Tibial artery (tissue), 4 donors: ENCODE measurements at regions not wholly inside any gene's neighbourhood (a gene's known extent, or its start where the extent isn't known, plus 50 kb on each side); places are given as distances from the start of the nearest gene placed in this dataset.
A peak's percentile ranks its signal among the peaks of the same experiment; 100 is the strongest.

Source experiments
- DNase-seq, 2 donors: peaks; one replicate each; pipeline ENCODE4 v3.0.0-alpha.2; 2019
- H3K27ac ChIP-seq, 2 donors: fragments of 200-600 bp; sonication (generic) in 1 of 2; 1 replicate in 1 of 2; 2 replicates in 1 of 2; pipeline ENCODE4 v1.5.1; 2018 to 2019; ENCODE audit warnings: mild to moderate bottlenecking in 1 of 2
- H3K27me3 ChIP-seq, 2 donors: fragments of 200-600 bp; sonication (generic) in 1 of 2; one replicate each; pipeline versions ENCODE4 v1.5.1 to v1.6.0; 2016 to 2019
- H3K36me3 ChIP-seq, 3 donors: fragments of 200-600 bp; sonication (generic) in 2 of 3; one replicate each; pipeline ENCODE4 v1.5.1; 2016 to 2019; ENCODE audit warnings: mild to moderate bottlenecking in 2 of 3
- H3K4me1 ChIP-seq, 4 donors: fragments of 200-600 bp; sonication (generic) in 2 of 4; 1 replicate in 3 of 4; 2 replicates in 1 of 4; pipeline ENCODE4 v1.5.1; 2016 to 2019
- H3K4me3 ChIP-seq, 2 donors: fragments of 200-600 bp; sonication (generic) in 1 of 2; 1 replicate in 1 of 2; 2 replicates in 1 of 2; pipeline ENCODE4 v1.5.1; 2018 to 2019; ENCODE audit warnings: mild to moderate bottlenecking in 2 of 2
- H3K9me3 ChIP-seq, 3 donors: fragments of 200-600 bp; sonication (generic) in 1 of 3; one replicate each; pipeline ENCODE4 v1.5.1; 2016 to 2019
- CTCF ChIP-seq, 2 experiments: fragments of 200-600 bp in 1 of 2; fragments of 450-650 bp in 1 of 2; IDR thresholded peaks; one replicate each; pipeline ENCODE4 v1.5.1; 2017 to 2019; ENCODE audit warnings: antibody characterized with exemption in 2 of 2, mild to moderate bottlenecking in 1 of 2, moderate library complexity in 1 of 2
- intact Hi-C: fragments of 100-400 bp; cut with DNase I; formaldehyde crosslinking; loops from one replicate; pipeline ENCODE4 v1.15.0; 2023; ENCODE audit warnings: low total_unique reads

GRCh38 chr17:77742579-77742978, 215.9 kb upstream of the TNRC6C start:
- TF ChIP-seq CTCF (IDR thresholded peaks at IDR 0.05), result no peak
- no peaks in the 10 kb centered on the region for H3K9me3 ChIP-seq
- intact Hi-C loops, result loop anchor here (10.0 kb wide), 1 partner anchor 272 kb away; no protein-coding TSS in a partner anchor
- no peak overlapping the region for H3K4me3 ChIP-seq
- no peaks in the 10 kb centered on the region for H3K36me3 ChIP-seq
- no peaks in the 10 kb centered on the region for H3K27me3 ChIP-seq
- peaks cover 0 to 20% (median 12%) of the 10 kb centered on the region in 4 donors for H3K4me1 ChIP-seq
- H3K27ac ChIP-seq, result no peak overlapping the region
- DNase-seq, result peak in 1 of 2 donors; percentile 31

GRCh38 chr17:77744066-77744988, 214.2 kb upstream of the TNRC6C start:
- intact Hi-C loops, result loop anchor here (10.0 kb wide), 1 partner anchor 270 kb away; no protein-coding TSS in a partner anchor
- H3K9me3 ChIP-seq, result no peaks in the 10 kb centered on the region
- no peak overlapping the region for H3K27ac ChIP-seq
- peaks cover 0 to 3% (median 1%) of the 10 kb centered on the region in 4 donors for H3K4me1 ChIP-seq
- no peaks in the 10 kb centered on the region for H3K36me3 ChIP-seq
- H3K4me3 ChIP-seq, result no peak overlapping the region
- DNase-seq, result peak; percentile 59 to 71
- no peaks in the 10 kb centered on the region for H3K27me3 ChIP-seq
- no peak for TF ChIP-seq CTCF (IDR thresholded peaks at IDR 0.05)

GRCh38 chr17:77745702-77746101, 212.8 kb upstream of the TNRC6C start:
- intact Hi-C loops, result loop anchor here (10.0 kb wide), 1 partner anchor 269 kb away; no protein-coding TSS in a partner anchor
- TF ChIP-seq CTCF (IDR thresholded peaks at IDR 0.05), result no peak
- no peaks in the 10 kb centered on the region for H3K36me3 ChIP-seq
- no peak for DNase-seq
- H3K9me3 ChIP-seq, result no peaks in the 10 kb centered on the region
- no peaks in the 10 kb centered on the region for H3K4me1 ChIP-seq
- no peak overlapping the region for H3K27ac ChIP-seq
- no peak overlapping the region for H3K4me3 ChIP-seq
- H3K27me3 ChIP-seq, result no peaks in the 10 kb centered on the region

- Histone ChIP-seq H3K27ac (no peak overlapping the region), H3K4me3 (no peak overlapping the region), H3K4me1 (no peaks in the 10 kb centered on the region), H3K36me3 (no peaks in the 10 kb centered on the region), H3K9me3 (no peaks in the 10 kb centered on the region), H3K27me3 (no peaks in the 10 kb centered on the region)
- DNase-seq, result peak in 1 of 2 donors; percentile 34
- intact Hi-C loops, result loop anchor here (10.0 kb wide), 1 partner anchor 268 kb away; no protein-coding TSS in a partner anchor
- no peak for TF ChIP-seq CTCF (IDR thresholded peaks at IDR 0.05)
Measured at GRCh38 chr17:77746393-77746792, 212.1 kb upstream of the TNRC6C start.

GRCh38 chr17:77746896-77747554, 211.5 kb upstream of the TNRC6C start:
- Histone ChIP-seq H3K9me3 (no peaks in the 10 kb centered on the region), H3K27me3 (no peaks in the 10 kb centered on the region), H3K36me3 (no peaks in the 10 kb centered on the region), H3K4me1 (no peaks in the 10 kb centered on the region), H3K27ac (no peak overlapping the region), H3K4me3 (no peak overlapping the region)
- intact Hi-C loops, result loop anchor here (10.0 kb wide), 1 partner anchor 268 kb away; no protein-coding TSS in a partner anchor
- DNase-seq, result peak in 1 of 2 donors; percentile 17
- TF ChIP-seq CTCF (IDR thresholded peaks at IDR 0.05), result no peak
